GM19035 (cell line): ENCODE measurements at regions not wholly inside any gene's neighbourhood (a gene's known extent, or its start where the extent isn't known, plus 50 kb on each side); places are given as distances from the start of the nearest gene placed in this dataset.

Experiments
- ATAC-seq: cut with Tn5 transposase; IDR thresholded peaks from one replicate; pipeline ENCODE4 v1.9.1; 2021; ENCODE audit not compliant: unreplicated experiment

GRCh38 chr17:15048933-15049794 is 216.0 kb downstream of the PMP22 start:
- ATAC-seq = no peak

GRCh38 chr17:15048381-15048780 is 216.7 kb downstream of the PMP22 start:
- ATAC-seq = no peak

GRCh38 chr17:15042311-15042710 is 222.8 kb downstream of the PMP22 start:
- ATAC-seq = no peak

GRCh38 chr17:15039366-15039765 is 225.8 kb downstream of the PMP22 start:
- no peak for ATAC-seq

- ATAC-seq = no peak
Measured at GRCh38 chr17:15038656-15039055, 226.5 kb downstream of the PMP22 start.

- no peak for ATAC-seq
Measured at GRCh38 chr17:15036238-15036637, 228.9 kb downstream of the PMP22 start.

- ATAC-seq = no peak
Measured at GRCh38 chr17:15031975-15032374, 233.2 kb downstream of the PMP22 start.

- no peak for ATAC-seq
Measured at GRCh38 chr17:15029469-15029868, 235.7 kb downstream of the PMP22 start.

- ATAC-seq = no peak
Measured at GRCh38 chr17:15027853-15028252, 237.3 kb downstream of the PMP22 start.

- ATAC-seq = no peak
Measured at GRCh38 chr17:15026088-15026487, 239.0 kb downstream of the PMP22 start.

GRCh38 chr17:15023589-15024336 is 241.4 kb downstream of the PMP22 start:
- ATAC-seq = no peak

- ATAC-seq = no peak
Measured at GRCh38 chr17:15019158-15019557, 246.0 kb downstream of the PMP22 start.

- ATAC-seq = no peak
Measured at GRCh38 chr17:15012351-15012980, 252.7 kb downstream of the PMP22 start.

- no peak for ATAC-seq
Measured at GRCh38 chr17:15009087-15009486, 256.0 kb downstream of the PMP22 start.

- ATAC-seq = no peak
Measured at GRCh38 chr17:15007147-15007553, 258.0 kb downstream of the PMP22 start.

- no peak for ATAC-seq
Measured at GRCh38 chr17:15006421-15007128, 258.6 kb downstream of the PMP22 start.

- ATAC-seq = no peak
Measured at GRCh38 chr17:15000661-15001060, 264.5 kb downstream of the PMP22 start.

GRCh38 chr17:14997290-14997689 is 267.8 kb downstream of the PMP22 start:
- no peak for ATAC-seq

- no peak for ATAC-seq
Measured at GRCh38 chr17:14986127-14986526, 279.0 kb downstream of the PMP22 start.

- no peak for ATAC-seq
Measured at GRCh38 chr17:14972844-14973243, 292.3 kb downstream of the PMP22 start.

GRCh38 chr17:14971054-14971453 is 294.1 kb downstream of the PMP22 start:
- no peak for ATAC-seq
